GM19025 (cell line): ENCODE measurements at regions not wholly inside any gene's neighbourhood (a gene's known extent, or its start where the extent isn't known, plus 50 kb on each side); places are given as distances from the start of the nearest gene placed in this dataset.

Experiments
- ATAC-seq: cut with Tn5 transposase; IDR thresholded peaks from one replicate; pipeline ENCODE4 v1.9.1; 2021; ENCODE audit warnings: mild to moderate bottlenecking, low read depth, moderate library complexity; ENCODE audit not compliant: unreplicated experiment

DNA sequence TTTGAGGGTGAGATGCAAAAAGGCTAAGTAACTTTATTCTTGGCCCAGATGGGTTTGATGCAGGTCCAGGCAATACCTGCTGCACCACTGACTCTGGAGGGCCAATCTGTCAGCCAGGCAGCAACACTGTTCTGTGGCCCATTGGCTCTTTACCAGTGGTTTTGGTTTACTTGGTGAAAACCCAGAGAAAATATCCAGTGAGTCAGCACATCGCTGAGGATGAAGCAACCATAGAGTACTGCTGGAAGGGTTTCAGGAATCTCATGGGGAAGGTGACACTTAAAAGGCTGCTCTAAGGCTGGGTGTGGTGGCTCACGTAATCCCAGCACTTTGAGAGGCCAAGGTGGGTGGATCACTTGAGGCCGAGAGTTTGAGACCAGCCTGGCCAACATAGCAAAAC lies 192.5 kb upstream of the FAM98A start:
- ATAC-seq: no peak

DNA sequence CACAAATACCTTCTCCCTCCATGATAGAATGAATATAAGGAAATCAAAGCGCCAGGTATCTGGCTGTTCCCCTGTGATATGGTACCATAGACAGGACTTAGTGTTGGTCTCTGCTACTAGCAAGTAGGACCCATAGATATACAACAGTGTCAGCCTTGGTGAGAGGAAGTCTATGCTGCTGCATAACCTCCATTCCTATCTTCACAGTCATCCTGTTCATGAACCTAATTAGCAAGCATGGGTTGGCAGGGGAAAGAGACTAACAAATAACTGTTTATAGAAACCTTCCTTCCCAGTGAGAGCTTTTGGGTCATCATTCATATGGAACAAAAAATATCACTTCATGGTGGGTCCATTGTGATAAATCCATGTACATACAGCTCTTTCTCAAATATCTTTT lies 188.9 kb upstream of the FAM98A start:
- no peak for ATAC-seq

DNA sequence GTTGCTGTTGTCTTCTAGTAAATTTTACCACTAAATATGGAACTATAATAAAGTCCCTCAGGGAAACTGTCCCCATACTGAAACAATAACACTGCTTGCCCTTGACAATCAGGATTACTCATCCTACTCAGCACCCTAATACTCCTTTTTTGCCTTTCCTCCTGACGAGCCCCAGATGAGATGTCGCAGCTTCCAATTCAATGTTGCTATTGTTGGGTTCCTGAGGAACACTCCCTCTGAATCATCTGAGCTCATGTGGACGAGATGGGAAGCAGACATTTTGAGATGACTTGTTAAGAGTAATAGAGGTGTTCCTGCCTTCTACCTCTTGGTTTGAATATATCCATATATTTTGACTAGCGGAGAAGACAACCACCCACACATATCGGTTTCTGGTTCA lies 187.8 kb upstream of the FAM98A start:
- no peak for ATAC-seq

DNA sequence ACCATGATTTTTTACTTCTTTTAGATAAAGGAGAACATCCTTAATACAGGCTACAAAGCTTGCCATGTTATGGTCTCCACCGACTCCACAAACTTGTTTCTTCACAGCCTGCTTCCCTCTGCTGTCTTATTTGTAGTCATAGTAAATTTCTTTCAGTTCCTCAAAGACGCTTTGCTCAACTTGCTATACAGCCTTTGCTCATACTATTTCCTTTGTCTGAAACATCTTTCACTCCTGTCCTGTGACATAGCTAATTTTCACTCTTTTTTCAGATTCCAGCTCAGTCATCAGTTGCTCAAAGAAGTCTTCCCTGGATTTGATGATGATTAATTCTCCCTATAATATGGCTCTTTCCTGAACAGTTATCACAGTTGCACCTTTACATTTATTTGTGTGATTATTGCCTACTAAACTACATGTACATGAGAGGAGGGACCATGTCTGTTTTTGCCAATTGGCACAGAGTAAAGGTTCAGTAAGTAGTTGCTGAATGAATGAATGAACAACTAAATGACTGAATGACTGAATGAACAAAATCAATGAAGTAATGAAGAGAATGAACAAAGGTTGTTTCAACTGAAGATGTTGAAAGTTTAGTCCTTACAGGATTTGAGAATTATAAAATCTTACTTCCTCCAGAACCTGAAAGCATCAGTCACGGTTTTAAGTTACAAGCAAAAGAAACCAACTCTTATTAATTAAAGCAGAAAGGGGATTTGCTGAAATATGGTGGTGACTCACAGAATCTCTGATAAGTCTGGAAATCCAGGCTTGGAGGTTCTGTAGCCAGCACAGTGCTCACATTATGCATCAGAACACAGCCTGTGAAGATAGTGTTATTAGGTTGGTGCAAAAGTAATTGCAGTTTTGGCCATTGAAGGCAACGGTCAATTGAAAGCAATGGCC lies 186.4 kb upstream of the FAM98A start:
- peak; percentile 72 for ATAC-seq

DNA sequence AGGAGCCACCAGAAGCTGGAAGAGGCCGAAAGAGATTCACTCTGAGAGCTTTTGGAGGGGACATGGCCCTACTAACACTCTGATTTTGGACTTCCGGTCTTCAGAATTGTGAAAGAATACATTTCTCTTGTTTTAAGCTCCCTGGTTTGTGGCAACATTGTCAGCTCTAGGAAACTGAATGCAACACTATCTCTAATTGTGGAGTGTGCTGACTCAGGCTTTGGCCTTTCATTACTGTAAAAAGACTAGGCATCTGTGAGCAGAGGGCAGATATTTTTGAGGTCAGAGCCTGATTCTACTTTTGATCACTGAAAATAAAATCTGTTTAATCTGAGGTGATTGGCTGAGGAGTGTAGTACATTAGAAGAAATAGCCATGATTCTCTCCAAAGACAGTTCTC lies 185.4 kb upstream of the FAM98A start:
- peak; percentile 7 for ATAC-seq

DNA sequence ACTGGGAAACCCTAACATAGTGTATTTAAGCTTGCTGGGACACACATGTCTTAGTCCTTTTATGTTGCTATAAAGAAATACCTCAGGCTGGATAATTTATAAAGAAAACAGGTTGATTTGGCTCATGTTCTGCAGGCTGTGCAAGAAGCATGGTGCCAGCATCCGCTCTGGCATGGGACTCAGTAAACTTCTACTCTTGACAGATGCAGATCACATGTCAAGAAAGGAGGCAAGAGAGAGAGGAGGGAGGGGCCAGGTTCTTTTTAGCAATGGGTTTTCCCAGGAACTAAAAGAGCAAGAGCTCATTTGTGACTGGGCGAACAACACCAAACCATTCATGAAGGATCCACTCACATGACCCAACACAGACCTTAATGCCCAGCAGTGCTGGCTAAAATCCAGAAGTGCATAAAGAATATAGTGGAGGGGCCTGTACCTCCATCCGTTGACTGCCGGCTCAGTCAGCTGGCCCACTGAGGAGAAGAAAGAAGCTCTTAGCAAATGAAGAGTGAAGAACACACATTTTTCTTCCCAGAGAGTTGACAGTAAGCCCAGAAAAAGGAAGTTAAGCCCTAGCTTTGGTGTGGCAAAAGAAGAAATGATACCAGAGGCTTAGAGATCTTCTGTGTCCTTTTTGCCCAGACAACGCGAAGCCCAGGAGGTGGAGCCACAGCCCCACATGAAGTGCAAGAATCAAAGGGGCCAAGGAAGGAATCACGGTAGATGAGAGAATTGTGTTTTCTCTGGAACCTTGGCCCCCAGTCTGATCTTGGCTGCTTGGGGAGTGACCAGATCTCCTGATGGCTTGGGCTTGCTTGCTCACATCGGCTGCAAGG lies 183.5 kb upstream of the FAM98A start:
- ATAC-seq: no peak

DNA sequence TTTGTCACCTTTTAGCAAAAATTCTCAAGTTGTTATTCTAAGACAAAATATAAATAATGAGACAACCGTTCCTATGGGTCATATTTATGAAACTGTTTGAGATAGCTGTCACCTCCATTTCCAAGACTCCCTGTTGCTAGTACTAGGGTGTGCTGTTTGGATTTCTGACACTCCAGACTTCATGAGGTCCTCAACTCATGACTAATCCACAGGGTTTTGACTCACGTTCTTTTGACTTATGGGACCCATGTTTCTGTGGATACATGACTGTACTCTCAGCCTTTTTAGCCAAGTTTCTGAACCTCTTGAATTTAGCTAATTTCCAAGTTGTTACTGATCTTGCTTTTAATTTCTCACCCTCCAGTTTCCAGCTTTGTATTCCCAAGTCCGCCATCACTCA lies 178.7 kb upstream of the FAM98A start:
- no peak for ATAC-seq

DNA sequence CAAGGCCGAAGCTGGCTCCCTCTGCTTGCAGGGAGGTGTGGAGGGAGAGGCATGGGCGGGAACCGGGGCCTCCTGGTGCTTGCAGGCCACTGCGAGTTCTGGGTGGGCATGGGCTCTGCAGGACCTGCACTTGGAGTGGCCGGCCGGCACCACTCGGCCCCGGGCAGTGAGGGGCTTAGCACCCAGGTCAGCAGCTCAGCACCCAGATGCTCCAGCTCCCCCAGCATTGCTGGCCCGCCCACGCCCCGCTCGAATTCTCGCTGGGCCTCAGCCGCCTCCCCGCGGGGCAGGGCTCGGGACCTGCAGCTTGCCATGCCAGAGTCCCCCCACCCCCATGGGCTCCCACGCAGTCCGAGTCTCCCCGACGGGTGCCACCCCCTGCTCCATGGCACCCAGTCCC lies 176.2 kb upstream of the FAM98A start:
- ATAC-seq: no peak

DNA sequence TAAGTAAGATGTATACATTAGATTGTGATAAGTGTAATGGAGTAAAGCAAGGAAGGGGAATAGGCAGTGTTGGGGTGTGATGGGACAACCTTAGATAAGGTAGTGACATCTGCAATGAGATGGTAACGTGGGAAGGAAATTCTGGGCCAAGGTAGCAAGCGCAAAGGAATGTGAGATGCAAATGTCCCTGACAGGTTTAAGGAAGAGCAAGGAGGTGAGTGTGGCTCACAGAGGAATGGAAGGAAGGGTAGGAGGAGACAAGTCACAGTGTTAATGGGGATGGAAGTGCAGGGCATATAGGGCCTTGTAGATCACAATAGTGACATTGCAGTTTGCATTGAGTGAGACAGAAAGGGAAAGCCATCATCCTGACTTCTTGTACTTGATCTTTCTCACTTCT lies 170.9 kb upstream of the FAM98A start:
- no peak for ATAC-seq

DNA sequence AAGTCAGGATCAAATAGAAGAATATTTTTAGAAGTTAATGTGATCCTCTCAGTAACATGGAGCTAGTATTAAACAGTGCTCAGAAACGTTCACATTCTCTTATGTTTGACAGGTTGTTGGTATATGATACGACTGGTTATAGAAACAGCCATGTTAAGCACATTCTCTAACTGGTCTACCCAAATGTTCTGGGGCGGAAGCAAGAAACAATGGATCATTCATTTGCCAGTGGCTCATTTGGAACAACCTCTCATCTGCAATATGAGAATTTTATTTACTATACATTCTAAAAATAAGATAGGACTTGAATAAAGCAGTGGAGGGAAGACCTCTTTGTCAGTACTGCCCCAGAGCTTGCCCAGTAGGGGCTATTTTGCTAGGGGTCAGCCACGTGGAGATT lies 167.1 kb upstream of the FAM98A start:
- ATAC-seq: no peak

DNA sequence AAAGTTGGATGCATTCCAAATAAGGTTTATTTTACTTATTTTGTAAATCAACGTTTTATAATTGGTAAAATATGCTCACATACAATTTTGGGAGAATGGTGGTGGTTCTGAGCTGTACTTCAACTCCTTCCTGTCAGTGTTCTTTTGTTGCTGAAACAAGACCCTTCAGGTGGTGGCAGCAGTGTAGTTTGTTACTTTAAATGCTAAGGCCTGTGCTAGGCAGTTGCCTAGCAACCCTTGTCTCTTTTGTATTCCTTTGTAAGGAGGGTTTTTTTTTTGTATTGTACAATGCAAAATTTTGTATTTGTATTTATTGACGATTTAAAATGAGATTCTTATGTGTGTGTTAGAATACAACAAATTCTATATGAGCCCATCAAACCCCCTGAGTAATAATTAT lies 166.0 kb upstream of the FAM98A start:
- ATAC-seq: no peak

DNA sequence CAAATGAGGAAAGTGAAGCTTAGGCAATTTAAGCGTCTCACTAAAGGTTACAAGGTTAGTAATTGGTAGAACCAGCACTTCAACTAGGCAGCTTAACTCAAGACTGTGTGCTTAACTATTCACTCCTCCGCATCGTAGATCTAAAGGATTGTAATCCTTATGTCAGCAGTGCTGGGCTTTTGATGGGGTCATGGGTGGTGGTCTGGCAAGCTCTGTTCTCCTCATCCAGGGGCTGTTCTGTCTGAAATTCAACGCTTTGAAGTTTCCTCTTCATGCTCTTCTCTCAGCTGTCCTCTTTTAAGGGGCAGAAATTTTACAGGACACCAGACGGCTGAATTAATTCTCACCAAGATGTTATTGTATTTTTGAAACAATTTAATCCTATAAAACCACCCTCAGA lies 165.5 kb upstream of the FAM98A start:
- no peak for ATAC-seq

DNA sequence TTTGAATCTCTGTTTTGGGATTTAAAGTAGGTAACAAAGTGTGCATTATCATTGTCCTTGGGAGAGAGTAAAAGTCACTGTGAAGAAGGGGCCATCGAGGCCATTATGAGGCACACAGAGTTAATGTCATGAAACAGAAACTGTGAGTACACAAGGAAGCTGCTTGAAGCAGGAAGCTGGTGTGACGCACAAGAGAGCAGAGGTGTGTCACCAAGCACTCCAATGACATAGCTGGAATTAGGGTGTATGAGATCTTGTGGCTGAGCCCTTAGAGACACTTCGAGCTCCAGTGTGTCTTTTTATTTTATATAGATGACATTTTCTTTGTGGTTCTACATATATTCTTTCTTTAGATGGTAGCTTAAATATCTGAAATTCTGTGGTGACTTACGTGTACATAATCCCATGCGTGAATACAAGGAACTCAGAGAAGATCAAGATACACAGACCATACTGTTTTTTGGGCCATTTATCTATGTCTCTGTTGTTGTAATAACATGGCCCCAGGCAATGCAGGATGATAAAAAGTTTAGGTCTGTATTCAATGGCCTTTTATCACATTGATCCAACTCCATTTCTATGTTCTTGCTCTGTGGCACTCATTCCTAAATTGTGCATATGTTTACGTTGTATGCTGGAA lies 164.7 kb upstream of the FAM98A start:
- no peak for ATAC-seq

DNA sequence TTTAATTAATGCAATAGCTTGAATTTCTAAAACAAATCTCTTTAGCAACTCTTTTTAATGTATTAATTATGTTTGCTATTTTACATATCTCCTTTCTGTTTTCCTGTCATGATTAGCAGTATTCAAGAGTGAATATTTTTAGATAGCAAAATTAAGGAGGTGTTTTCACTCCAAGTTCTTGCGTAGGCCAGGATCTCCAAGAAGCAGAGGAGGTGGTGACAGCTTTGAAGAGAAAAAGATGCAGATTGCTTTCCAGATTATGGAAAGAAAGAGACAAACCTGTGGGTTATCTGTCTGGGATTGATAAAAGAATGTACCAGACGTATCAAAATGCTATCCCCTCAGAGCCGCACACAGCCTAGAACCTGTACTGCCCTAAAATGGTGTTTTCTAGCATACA lies 163.5 kb upstream of the FAM98A start:
- no peak for ATAC-seq

DNA sequence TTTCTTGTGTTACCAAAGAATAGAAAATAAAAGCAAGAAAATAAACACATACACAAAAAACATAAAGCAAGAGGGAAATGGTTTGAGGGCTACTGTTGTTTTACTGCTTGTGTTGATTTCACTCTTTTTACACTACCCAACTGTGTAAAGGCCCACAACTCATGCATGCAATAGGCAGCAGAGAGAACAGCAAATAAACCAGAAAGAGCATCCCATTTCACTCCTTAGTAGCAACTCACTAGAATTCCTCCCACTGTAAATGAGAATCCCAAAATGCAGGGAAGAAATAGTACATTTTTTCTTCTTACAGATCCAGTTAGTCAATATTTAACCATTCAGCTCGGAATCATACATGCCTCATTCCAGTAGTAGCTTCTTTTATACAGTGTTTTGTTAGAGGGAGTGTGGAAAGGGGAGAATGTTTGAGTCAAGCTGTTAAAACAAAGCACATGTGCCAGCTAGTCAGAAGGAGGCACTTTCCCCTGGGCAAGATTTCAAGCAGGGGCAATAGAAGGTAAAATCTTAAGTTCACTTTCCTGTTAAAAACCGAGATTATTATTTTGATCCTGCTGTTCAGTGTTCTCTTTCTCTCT lies 147.2 kb upstream of the FAM98A start:
- ATAC-seq: no peak

DNA sequence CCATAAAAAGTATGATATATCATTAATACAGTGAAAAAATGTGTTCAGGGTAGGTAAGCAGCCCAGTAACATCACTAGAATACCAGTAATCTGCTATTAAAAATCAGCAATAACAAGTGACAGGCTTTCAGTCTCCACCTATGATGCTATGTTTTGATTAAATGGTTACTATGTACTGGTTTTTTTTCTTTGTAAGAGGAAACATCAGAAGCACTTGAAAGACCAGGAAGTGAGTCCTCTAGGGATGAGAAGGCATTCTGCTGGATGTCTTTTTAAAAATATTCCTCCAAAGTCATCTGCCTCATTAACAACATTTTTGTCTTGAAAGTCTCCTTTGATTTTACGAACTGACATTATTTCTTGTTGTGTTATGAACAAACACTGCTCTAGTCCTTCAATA lies 136.0 kb upstream of the FAM98A start:
- no peak for ATAC-seq

DNA sequence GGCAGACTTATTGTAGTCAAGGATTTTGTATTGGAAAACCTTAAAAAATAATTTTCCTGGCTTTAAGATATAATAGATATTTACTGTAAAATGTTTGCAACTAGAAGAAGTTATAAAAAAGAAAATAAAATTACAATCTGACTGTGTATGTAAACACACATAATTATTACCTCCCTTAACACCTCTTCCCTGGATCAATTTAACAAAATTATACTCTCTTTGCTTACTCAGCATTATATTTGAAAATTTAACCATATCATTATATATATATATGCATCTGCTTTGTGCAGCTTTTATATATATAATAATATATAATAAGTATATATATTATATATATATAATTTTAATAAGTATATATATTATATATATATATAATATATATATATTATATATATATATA lies 131.7 kb upstream of the FAM98A start:
- ATAC-seq: no peak

DNA sequence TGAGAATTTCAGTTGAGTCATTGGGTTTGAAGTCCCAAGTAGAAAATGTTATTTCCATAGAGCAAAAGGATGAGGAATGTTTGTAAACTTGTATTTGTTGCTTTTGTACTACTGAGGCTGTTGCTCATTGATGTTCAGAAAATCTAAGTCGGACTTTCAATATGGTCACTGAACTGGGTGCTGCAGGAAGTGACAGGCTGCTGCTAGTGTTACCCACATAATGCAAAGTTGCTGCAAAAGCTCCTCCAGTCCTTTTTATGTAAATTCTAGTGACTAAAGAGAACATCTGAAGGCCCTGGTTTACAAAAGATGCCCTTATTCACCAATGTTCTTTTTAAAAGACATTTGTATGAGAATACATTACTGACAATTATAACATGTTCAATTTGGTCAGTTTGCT lies 131.1 kb upstream of the FAM98A start:
- no peak for ATAC-seq

DNA sequence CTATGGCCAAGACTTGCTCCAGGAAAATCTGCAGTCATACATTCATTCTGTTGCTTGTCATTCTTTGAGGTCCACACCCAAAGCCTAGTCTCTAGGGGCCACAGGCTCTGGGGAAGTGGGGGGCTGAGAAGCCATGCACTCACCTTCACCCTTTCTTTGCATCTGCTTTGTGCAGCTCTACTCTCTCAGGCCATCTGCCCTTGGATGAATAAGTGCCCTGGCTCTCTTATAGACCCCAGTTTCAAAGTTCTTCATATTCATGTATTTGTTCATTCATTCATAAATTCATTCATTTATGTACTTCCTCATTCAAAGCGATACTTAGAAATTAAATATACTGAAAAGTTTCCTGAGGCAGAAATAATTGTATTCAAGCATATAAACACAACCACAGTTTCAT lies 130.3 kb upstream of the FAM98A start:
- ATAC-seq: no peak

DNA sequence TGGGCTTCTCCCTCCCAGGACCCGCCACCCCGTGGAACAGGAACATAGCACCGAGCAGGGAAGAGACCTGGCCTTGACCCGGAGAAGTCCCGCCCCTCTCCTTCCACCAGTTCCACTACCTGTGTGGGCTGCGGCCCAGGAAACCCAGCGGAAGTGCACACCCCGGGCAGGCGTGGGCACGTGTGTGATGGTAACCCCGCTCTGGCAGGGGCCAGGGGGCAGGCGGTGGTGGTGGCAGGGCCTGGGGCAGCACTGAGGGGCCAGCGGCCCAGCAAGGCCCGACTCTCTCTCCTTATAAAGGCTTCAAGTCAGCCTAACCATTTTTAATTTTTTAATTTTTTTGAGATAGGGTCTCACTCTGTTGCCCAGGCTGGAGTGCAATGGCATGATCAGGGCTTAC lies 129.0 kb upstream of the FAM98A start:
- no peak for ATAC-seq
